HG03039 (cell line): ENCODE measurements at regions not wholly inside any gene's neighbourhood (a gene's known extent, or its start where the extent isn't known, plus 50 kb on each side); places are given as distances from the start of the nearest gene placed in this dataset.

Experiments used
- ATAC-seq: cut with Tn5 transposase; IDR thresholded peaks from one replicate; pipeline ENCODE4 v1.9.1; 2021; ENCODE audit warnings: mild to moderate bottlenecking, moderate library complexity; ENCODE audit not compliant: unreplicated experiment

GRCh38 chr18:44601447-44601846 is 79.2 kb upstream of the SETBP1 start:
- no peak for ATAC-seq

GRCh38 chr18:44602380-44602779 is 78.3 kb upstream of the SETBP1 start:
- ATAC-seq: no peak

GRCh38 chr18:44602845-44603244 is 77.8 kb upstream of the SETBP1 start:
- ATAC-seq: no peak

GRCh38 chr18:44609181-44609941 is 71.3 kb upstream of the SETBP1 start:
- ATAC-seq: no peak

- ATAC-seq: no peak
These were observed 59.9 kb upstream of the SETBP1 start for GRCh38 chr18:44620812-44621211.

- no peak for ATAC-seq
These were observed 56.6 kb upstream of the SETBP1 start for GRCh38 chr18:44624052-44624451.

GRCh38 chr18:44625386-44625785 is 55.3 kb upstream of the SETBP1 start:
- ATAC-seq: no peak

- no peak for ATAC-seq
These were observed 54.5 kb upstream of the SETBP1 start for GRCh38 chr18:44626236-44626635.

- no peak for ATAC-seq
These were observed 53.9 kb upstream of the SETBP1 start for GRCh38 chr18:44626807-44627206.

GRCh38 chr18:44627280-44627679 is 53.4 kb upstream of the SETBP1 start:
- no peak for ATAC-seq

GRCh38 chr18:44629406-44629805 is 51.3 kb upstream of the SETBP1 start:
- ATAC-seq: no peak

- ATAC-seq: no peak
These were observed 50.6 kb upstream of the SETBP1 start for GRCh38 chr18:44630118-44630517.
